ENCODE measurements at regions not wholly inside any gene's neighbourhood (a gene's known extent, or its start where the extent isn't known, plus 50 kb on each side); places are given as distances from the start of the nearest gene placed in this dataset.

GRCh38 chr3:29072611-29073010 is 208.3 kb upstream of the RBMS3 start:
- H3K4me3 ChIP-seq (ENCODE audit: low read depth, low read length) = no peak overlapping the region
- no peak for DNase-seq (ENCODE audit: low read depth)
- TF ChIP-seq CTCF (IDR thresholded peaks at IDR 0.05; ENCODE audit: low read depth, low read length) (no peak), MYC (IDR thresholded peaks at IDR 0.05; ENCODE audit: low read depth, low read length) (no peak), POLR2A (IDR thresholded peaks at IDR 0.05; ENCODE audit: extremely low read depth, insufficient read length) (no peak), MAX (IDR thresholded peaks at IDR 0.05; ENCODE audit: low read depth, low read length) (no peak)

- DNase-seq (ENCODE audit: low read depth) = no peak
- TF ChIP-seq POLR2A (IDR thresholded peaks at IDR 0.05; ENCODE audit: extremely low read depth, insufficient read length) (no peak), CTCF (IDR thresholded peaks at IDR 0.05; ENCODE audit: low read depth, low read length) (no peak), MYC (IDR thresholded peaks at IDR 0.05; ENCODE audit: low read depth, low read length) (no peak), MAX (IDR thresholded peaks at IDR 0.05; ENCODE audit: low read depth, low read length) (no peak)
- H3K4me3 ChIP-seq (ENCODE audit: low read depth, low read length) = no peak overlapping the region
These were observed 203.5 kb upstream of the RBMS3 start for GRCh38 chr3:29077356-29077755.

GRCh38 chr3:29079358-29079757 is 201.5 kb upstream of the RBMS3 start:
- DNase-seq (ENCODE audit: low read depth) = no peak
- no peak overlapping the region for H3K4me3 ChIP-seq (ENCODE audit: low read depth, low read length)
- TF ChIP-seq POLR2A (IDR thresholded peaks at IDR 0.05; ENCODE audit: extremely low read depth, insufficient read length) (no peak), MYC (IDR thresholded peaks at IDR 0.05; ENCODE audit: low read depth, low read length) (no peak), CTCF (IDR thresholded peaks at IDR 0.05; ENCODE audit: low read depth, low read length) (no peak), MAX (IDR thresholded peaks at IDR 0.05; ENCODE audit: low read depth, low read length) (no peak)

GRCh38 chr3:29080967-29081366 is 199.9 kb upstream of the RBMS3 start:
- no peak overlapping the region for H3K4me3 ChIP-seq (ENCODE audit: low read depth, low read length)
- no peak for DNase-seq (ENCODE audit: low read depth)
- no peak for TF ChIP-seq MAX (IDR thresholded peaks at IDR 0.05; ENCODE audit: low read depth, low read length)
- no peak for TF ChIP-seq CTCF (IDR thresholded peaks at IDR 0.05; ENCODE audit: low read depth, low read length)
- no peak for TF ChIP-seq MYC (IDR thresholded peaks at IDR 0.05; ENCODE audit: low read depth, low read length)
- no peak for TF ChIP-seq POLR2A (IDR thresholded peaks at IDR 0.05; ENCODE audit: extremely low read depth, insufficient read length)

GRCh38 chr3:29083081-29083480 is 197.8 kb upstream of the RBMS3 start:
- DNase-seq (ENCODE audit: low read depth) = no peak
- H3K4me3 ChIP-seq (ENCODE audit: low read depth, low read length) = no peak overlapping the region
- TF ChIP-seq MYC (IDR thresholded peaks at IDR 0.05; ENCODE audit: low read depth, low read length) (no peak), POLR2A (IDR thresholded peaks at IDR 0.05; ENCODE audit: extremely low read depth, insufficient read length) (no peak), MAX (IDR thresholded peaks at IDR 0.05; ENCODE audit: low read depth, low read length) (no peak), CTCF (IDR thresholded peaks at IDR 0.05; ENCODE audit: low read depth, low read length) (no peak)

- TF ChIP-seq MYC (IDR thresholded peaks at IDR 0.05; ENCODE audit: low read depth, low read length) (no peak), MAX (IDR thresholded peaks at IDR 0.05; ENCODE audit: low read depth, low read length) (no peak), CTCF (IDR thresholded peaks at IDR 0.05; ENCODE audit: low read depth, low read length) (no peak), POLR2A (IDR thresholded peaks at IDR 0.05; ENCODE audit: extremely low read depth, insufficient read length) (no peak)
- H3K4me3 ChIP-seq (ENCODE audit: low read depth, low read length) = no peak overlapping the region
- no peak for DNase-seq (ENCODE audit: low read depth)
These were observed 197.2 kb upstream of the RBMS3 start for GRCh38 chr3:29083676-29084075.
